A204.1 (cell line): ENCODE measurements at regions not wholly inside any gene's neighbourhood (a gene's known extent, or its start where the extent isn't known, plus 50 kb on each side); places are given as distances from the start of the nearest gene placed in this dataset.
A peak's percentile ranks its signal among the peaks of the same experiment; 100 is the strongest.

Source experiments
- FAIRE-seq: peaks from 2 replicates; lab custom pipeline; 2012; peaks lifted over from hg19 to GRCh38; lab: Jason Lieb, UNC

DNA sequence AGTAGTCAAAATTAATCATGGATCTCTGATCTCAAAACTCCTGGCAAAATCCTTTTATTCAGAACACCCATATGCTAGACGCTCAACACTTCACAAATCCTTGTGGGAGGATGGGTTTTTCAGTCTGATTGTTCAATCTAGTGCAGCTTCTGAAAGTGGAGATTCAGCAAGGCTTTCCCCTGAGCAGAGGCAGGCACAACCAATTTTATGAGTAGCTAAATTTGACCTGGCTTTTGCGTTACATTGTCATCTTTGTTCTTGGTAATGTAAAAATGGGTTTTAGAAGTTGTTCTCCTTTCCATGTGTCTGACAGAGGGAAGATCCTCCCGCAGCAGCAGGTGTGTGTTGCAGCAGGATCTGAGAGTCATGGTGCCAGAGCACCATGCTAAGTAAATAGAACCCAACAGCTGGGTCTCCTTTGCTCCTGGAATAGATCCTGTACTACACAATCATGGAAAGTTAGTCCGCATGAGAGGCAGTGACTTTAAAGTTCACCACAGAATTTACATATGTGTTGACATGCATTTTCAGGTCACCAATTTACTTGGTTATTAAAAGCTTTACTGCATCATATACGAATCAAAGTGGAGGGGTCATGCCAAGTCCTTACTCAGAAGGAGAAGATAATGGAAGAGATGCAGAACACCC is 70.1 kb upstream of the MEF2C start:
- no peak for FAIRE-seq

DNA sequence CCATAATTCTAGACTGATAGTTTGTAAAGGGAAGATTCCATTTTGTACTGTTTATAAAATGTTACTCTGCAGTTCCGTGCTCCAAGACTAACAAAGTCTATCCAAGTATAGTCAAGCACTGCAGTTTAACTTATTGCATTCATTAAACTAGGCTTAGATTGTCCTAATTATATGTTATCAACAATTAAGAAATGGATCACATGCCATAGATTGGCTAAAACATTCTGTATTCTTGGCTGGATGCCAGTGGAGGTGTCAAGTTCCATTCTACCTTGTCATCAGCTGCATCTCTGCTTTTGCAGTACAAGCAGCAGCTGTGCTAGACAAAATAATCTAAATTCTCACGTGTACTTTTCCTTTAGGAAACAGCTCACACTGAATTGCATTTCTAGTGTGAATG is 69.4 kb upstream of the MEF2C start:
- FAIRE-seq: no peak

DNA sequence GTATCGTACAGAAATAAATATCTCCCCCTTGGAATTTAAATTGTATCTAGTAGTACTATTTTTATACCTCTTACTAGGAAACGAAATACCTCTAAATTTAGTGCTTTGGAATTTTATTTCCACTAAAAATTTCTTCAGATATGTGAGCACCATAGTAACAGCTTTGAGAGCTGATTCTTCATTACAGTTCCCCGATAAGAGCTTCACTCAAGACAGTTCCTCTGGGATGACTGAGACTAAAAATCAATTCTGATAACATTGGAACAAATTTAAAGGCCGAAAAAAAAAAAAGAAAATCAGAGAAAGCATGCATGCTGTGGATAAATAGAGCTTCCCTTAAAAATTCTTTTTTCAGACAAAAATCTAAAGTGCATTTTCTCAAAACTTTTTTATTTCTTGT is 68.5 kb upstream of the MEF2C start:
- FAIRE-seq: no peak

DNA sequence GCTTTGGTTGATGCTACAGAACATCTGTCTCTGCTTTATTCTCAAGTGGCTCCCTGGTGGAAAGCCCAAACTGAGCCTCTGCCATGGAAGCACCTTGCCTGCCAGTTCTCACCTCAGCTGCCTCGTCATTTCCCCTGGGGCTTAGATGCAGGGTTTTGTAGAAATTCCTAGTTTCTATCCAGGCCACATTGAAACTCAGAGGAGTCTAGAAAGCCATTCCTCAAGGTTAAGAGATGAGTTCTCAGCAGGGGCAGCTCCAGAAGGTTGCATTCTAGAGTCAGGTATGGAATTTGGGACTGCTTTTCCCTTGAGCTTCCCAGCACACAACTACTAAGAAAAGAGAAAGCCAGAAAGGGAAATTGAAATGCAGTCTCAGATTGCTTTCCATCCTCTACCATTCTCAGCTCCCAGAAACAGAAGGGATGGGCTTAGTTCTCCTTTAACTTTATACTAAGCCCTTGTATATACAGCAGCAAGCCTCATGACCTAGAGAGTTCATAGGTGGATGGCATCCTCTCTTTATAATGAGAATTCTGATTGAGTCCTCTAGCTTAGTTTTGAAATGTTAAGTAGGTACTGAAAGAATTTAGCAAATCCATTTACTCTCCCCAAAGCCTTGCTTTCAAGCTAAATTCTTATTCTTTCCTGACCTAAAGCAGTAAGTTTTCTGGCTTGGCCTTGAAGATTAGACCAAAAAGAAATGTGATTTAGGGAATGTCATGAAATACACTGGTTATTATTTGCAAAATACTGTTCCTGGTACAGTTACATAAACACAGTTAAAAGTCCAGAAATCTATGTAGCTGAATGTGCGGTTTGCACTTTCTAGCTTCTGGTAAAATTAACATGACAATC is 66.0 kb upstream of the MEF2C start:
- FAIRE-seq: no peak

DNA sequence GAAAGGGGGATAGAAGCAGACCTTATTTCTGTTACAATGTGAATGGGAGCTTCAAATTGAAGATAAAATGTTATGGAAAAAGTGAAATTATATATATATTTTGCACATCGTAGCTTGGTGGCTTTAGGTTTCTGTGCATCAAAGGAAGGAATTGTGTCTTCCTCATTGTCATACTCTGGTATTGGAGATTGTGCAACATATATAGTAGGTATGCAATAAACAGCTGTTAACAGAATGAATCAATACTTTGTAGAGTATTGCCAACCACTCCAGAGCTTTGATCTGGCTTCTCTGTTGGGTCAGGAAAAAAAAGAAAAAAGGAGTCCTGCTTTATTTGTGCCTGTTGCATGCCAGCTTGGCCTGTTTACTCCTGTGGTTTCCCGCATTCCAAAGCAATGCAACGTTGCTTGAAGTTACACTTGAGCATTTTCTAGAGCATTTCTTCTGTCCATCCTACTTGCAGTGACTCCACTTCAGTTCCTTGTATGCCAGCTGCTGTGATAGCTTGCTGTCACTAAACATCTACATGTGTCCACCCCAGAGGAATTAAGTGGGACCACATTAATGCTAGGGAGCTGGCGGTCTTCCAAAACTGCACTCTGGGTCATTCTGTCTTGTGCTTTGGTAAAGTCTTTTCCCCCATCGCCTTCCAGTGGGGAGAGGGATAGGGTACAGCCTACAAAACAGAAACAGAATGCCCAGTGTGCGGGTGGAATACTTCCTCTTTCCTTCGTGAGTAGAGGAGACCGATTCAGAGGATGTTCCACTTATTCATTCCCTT is 62.0 kb upstream of the MEF2C start:
- FAIRE-seq: no peak

DNA sequence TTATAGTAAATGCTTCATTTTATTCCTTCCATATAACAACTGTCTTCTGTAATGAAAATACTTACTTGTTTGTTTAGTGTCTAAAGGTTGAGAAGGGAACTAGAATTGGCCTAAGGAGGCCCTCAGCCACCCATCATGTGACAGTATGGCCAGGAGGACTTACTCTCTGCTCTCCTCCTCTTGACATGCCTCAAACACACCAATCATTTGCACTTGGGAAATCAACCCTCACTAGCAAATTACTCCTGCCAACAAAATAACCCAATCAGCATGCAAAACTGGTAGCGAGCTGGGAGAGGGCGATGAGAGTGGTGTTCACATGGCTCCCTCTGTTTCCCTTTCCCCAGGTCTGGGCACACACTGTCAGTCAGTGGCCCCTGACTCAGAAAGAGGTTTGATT is 58.6 kb upstream of the MEF2C start:
- FAIRE-seq: no peak

DNA sequence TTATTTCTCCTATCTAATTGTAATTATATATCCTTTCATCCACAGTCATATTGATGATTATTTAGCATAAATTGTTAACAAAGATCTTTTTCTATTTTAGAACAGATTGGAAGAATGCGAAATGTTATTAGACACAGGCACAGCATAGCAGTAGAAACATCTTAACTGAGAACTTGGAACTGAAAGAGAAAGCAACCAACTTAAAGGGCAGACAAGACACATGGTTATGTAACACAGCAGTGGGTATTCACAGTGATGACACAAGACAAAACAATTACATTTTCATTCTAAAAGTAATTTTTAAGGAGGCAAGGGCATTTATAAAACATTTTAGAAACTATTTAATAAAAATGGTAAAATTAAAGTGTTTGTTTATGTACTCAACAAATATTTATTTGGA is 57.7 kb upstream of the MEF2C start:
- FAIRE-seq: peak; percentile 27

DNA sequence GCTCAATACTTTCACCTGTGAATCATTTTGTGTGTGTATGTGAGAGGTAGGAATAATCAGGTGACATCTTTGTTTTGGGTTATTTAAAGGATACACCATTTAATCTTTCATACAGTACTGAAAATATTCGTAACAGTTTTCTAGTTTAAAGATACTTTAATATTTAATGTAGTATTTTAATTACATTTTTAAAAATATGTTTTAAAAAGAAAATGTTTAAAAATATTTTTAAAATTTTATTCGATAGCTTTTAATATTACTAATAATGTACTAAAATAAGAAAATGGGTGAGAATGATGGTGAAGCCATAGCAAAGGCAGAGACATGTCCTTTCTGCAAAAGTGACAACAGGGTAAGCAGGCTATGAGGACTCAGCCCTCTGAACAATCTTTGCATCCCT is 56.3 kb upstream of the MEF2C start:
- no peak for FAIRE-seq

DNA sequence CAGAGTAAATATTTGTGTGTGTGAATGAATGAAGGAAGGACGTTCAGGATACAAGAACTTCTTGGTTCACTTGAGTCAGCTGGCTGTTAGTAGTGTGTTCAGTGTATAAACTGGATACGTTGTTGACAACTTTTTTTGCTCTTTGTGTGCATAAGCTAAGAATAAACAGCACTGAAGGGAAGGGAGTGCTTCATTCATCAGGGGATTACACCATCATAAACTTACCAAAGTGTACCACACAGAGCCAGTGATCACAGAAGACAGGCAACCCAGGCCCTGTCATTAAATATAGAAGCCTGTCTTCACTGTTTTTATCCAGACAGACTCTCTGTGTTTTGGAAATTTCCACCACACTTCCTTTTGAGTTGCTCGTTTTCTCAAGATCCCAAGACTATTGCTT is 55.5 kb upstream of the MEF2C start:
- FAIRE-seq: no peak

DNA sequence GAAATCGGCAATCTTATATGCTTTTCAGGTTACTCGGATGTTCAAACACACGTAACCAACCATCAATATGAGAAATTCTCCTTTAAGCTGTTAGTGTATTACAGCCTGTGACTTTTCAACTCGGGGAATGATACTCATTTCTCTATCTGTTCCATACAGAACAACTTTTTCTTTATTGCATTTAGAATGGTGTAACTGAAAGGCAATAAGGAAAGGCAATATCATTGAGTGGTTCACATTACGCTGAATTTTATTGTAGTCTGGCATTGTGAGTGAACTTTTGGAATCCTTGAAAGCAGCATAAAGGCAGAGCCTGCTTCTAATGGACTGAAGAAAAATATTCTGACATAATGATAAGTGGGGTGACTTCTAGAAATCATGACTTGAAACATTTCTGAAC is 54.4 kb upstream of the MEF2C start:
- FAIRE-seq: no peak

DNA sequence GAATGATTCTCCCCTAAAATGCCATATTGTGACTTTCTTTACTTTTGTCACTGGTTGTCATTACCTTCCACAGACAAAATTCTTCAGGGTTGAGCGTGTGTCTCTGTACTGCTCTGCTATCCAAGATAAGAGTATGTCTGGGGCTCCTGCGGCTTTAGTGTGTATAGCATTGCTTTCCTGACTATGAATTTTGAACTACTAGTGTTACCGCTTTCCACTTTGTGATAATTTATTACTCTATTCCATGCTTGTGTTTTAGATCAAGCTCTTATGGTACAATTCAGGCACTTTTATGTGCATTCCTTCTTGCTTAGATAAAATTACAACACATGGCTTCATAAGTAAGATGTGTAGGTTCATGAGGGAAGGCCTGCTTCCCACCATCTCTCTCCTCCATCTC is 51.5 kb upstream of the MEF2C start:
- no peak for FAIRE-seq
